Peyer's patch (tissue), 4 donors: ENCODE measurements at regions not wholly inside any gene's neighbourhood (a gene's known extent, or its start where the extent isn't known, plus 50 kb on each side); places are given as distances from the start of the nearest gene placed in this dataset.

ENCODE experiments used
- POLR2A ChIP-seq, 2 donors: fragments of 450-650 bp; IDR thresholded peaks; one replicate each; pipeline ENCODE4 v1.5.1; 2017; ENCODE audit warnings: antibody characterized with exemption in 2 of 2, mild to moderate bottlenecking in 2 of 2, moderate library complexity in 2 of 2
- TF ChIP-seq, protein P1 (sequence below), 6 experiments: fragments of 450-650 bp in 4 of 6; fragments of 200-600 bp in 2 of 6; sonication (generic) in 1 of 6; IDR thresholded peaks; one replicate each; pipeline ENCODE4 v1.5.1; 2017 to 2019; ENCODE audit warnings: antibody characterized with exemption in 6 of 6, mild to moderate bottlenecking in 3 of 6, moderate library complexity in 1 of 6

GRCh38 chr6:54609981-54610380, 236.6 kb upstream of the FAM83B start:
- TF ChIP-seq, protein P1, sequence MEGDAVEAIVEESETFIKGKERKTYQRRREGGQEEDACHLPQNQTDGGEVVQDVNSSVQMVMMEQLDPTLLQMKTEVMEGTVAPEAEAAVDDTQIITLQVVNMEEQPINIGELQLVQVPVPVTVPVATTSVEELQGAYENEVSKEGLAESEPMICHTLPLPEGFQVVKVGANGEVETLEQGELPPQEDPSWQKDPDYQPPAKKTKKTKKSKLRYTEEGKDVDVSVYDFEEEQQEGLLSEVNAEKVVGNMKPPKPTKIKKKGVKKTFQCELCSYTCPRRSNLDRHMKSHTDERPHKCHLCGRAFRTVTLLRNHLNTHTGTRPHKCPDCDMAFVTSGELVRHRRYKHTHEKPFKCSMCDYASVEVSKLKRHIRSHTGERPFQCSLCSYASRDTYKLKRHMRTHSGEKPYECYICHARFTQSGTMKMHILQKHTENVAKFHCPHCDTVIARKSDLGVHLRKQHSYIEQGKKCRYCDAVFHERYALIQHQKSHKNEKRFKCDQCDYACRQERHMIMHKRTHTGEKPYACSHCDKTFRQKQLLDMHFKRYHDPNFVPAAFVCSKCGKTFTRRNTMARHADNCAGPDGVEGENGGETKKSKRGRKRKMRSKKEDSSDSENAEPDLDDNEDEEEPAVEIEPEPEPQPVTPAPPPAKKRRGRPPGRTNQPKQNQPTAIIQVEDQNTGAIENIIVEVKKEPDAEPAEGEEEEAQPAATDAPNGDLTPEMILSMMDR (IDR thresholded peaks at IDR 0.05) = no peak
- TF ChIP-seq POLR2A (IDR thresholded peaks at IDR 0.05) = no peak
